ENCODE measurements at regions not wholly inside any gene's neighbourhood (a gene's known extent, or its start where the extent isn't known, plus 50 kb on each side); places are given as distances from the start of the nearest gene placed in this dataset.

DNA sequence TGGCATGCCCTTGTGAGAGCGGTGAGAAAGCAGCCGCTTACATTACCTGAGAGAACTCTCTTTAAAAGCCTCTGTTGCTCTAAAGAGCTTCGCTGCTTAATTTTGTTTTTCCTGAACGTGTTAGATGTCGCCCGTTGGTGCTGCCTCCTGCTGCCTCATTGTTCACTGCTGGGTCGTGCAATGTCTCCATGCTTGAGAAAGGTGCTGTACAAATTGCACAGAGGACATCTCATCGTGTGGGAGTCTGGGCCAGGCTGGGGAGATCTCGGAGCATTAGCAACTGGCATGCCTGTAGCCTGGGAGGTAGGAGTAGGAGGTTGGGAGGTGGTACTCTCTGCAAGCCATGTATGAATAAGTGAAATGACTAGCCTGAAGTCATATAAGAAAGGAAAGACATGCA, 686.0 kb downstream of the NOVA1 start:
- Mint-ChIP-seq H3K4me3 (no peak overlapping the region), H3K4me1 (no peaks in the 10 kb centered on the region), H3K9me3 (peaks cover 22% of the 10 kb centered on the region), H3K27me3 (no peaks in the 10 kb centered on the region), H3K36me3 (ENCODE audit: low read depth) (no peaks in the 10 kb centered on the region), H3K27ac (no peak overlapping the region)
- DNase-seq: no peak
- CTCF ChIA-PET: no interaction called here
- POLR2A ChIA-PET: no interaction called here

DNA sequence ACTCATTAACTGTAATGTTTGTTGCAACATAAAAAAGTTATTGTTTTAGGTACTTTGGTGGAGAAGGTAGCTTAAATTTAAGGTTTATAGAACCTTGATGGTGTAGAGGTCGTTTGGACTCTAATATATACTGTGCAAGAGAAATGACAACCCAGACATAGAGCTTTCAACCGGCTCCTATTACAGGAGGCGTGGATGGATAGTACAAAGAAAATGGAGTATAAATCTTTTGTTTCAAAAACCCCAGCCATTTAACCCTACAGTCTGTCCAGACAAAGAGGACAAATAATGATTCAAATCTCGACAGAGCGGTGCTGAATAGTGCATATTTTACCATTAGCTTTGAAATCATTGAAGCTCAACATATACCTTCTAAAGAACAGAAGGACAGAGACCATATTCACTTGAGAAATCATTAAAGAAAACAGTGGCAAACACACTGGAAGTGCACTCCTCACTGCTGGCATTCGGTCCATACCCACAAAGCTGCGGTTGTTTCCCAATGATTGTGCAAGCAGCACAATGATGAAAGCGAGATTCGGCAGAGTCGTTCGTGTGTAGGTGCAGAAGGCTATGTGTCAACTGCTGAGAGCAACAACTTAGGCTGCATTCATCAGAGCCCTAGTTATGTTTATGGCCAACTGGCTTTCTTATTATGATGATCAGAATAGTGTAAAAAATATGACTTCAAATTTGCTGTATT, 688.6 kb downstream of the NOVA1 start:
- Mint-ChIP-seq H3K9me3 (peaks cover 26% of the 10 kb centered on the region), H3K27me3 (no peaks in the 10 kb centered on the region), H3K4me1 (no peaks in the 10 kb centered on the region), H3K27ac (no peak overlapping the region), H3K36me3 (ENCODE audit: low read depth) (no peaks in the 10 kb centered on the region), H3K4me3 (no peak overlapping the region)
- ChIA-PET CTCF (no interaction called here), POLR2A (no interaction called here)
- no peak for DNase-seq

DNA sequence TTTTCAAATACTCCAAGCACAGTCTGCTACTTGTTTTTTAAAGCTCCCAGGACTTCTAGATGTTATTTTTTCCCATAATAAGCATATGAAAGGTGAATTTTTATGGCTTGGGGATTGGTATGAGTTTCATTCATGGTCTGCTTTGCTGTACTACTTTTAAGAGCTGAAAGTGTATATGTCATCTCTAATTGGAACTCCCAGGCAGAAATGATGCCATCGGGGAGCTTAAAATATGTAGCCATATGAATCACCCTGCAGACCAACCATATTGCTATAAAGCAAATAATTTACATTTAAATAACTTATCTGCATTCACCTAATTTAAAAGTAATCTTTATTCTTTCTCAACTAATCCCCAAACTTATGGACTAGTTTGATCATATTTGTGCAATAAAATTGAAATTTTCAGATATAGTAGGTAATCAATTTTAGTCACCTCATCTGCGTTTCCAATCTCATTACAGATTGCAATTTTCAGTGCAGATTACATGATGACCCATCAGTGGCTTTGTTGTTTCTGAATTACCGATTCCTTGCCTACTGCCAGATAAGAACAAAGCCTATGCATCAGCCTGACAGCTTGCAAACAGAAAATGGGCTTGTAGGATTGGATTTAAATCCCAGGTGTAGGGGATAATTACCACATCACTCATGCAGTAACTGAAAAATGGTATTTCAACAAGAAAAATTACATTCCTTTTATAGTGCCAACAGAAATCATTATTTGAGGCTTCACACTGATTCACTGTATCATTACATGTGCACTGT, 689.4 kb downstream of the NOVA1 start:
- CTCF ChIA-PET: no interaction called here
- Mint-ChIP-seq H3K27me3 (no peaks in the 10 kb centered on the region), H3K36me3 (ENCODE audit: low read depth) (no peaks in the 10 kb centered on the region), H3K27ac (no peak overlapping the region), H3K4me1 (no peaks in the 10 kb centered on the region), H3K9me3 (peaks cover 25% of the 10 kb centered on the region), H3K4me3 (no peak overlapping the region)
- POLR2A ChIA-PET: no interaction called here
- no peak for DNase-seq

DNA sequence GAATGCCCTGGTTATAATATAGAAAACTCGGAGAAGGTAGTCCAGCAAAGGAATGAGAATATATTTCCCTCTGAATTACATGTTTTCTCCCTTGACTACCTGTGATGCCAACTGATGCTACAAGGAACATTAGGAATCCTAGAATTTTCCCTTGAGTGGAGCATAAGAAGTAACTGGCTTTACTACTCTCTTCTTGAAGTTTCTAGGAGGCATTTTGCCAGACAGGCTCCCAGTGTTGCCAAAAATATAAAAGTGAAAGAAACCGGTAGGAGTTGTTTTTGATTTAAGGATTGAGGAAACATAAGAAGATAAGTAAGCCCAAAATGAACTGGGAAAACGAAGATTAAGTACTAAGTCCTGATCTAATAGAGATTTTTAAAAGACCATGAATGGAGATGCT, 693.4 kb downstream of the NOVA1 start:
- Mint-ChIP-seq H3K4me3 (no peak overlapping the region), H3K4me1 (no peaks in the 10 kb centered on the region), H3K27ac (no peak overlapping the region), H3K9me3 (peaks cover 18% of the 10 kb centered on the region), H3K27me3 (no peaks in the 10 kb centered on the region), H3K36me3 (ENCODE audit: low read depth) (no peaks in the 10 kb centered on the region)
- POLR2A ChIA-PET: no interaction called here
- DNase-seq: no peak
- CTCF ChIA-PET: no interaction called here

DNA sequence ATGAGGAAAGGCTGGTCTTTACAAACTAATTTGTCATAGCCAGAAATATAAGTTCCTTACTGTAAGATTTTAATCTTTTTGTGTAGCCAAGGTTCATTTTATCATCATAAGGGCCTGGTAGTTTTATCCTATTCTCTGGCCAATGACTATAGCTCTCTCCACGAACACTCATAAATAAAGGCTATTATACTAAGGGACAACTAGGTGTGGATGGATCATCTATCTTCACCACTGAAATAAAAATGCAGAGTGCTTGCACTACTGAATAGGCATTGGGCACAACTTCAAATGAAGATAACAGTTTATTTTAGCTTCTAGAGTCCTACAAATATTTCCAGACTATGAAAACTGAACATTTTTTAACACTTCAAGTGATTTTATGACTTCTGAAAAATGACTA, 698.6 kb downstream of the NOVA1 start:
- ChIA-PET POLR2A (no interaction called here), CTCF (no interaction called here)
- no peak for DNase-seq
- H3K4me3 Mint-ChIP-seq: no peak overlapping the region
- no peaks in the 10 kb centered on the region for H3K27me3 Mint-ChIP-seq
- H3K36me3 Mint-ChIP-seq (ENCODE audit: low read depth): no peaks in the 10 kb centered on the region
- H3K27ac Mint-ChIP-seq: no peak overlapping the region
- H3K4me1 Mint-ChIP-seq: no peaks in the 10 kb centered on the region
- H3K9me3 Mint-ChIP-seq: peaks cover 5% of the 10 kb centered on the region

DNA sequence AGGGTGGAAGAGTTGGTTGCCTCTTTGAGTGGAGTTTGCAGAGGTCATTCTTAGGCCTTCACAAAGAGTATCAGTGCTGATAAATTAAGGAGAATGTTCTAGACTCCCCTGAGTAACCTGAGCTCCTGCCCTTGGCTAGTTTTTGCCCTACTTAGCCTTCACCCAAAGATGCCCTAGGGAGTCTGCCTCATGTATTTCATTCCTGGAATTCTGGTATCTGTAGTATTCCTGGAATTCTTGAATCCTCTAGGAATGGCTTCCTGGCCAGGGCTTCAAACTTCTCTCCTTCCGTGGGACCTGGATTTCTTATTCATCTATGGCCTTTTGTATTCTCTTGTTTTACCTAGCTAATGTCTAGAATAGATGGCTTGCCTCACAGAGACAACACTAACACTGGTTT, 701.1 kb downstream of the NOVA1 start:
- peaks cover 11% of the 10 kb centered on the region for H3K9me3 Mint-ChIP-seq
- H3K36me3 Mint-ChIP-seq (ENCODE audit: low read depth): no peaks in the 10 kb centered on the region
- no peak for DNase-seq
- CTCF ChIA-PET: no interaction called here
- no peaks in the 10 kb centered on the region for H3K4me1 Mint-ChIP-seq
- H3K4me3 Mint-ChIP-seq: no peak overlapping the region
- H3K27ac Mint-ChIP-seq: no peak overlapping the region
- POLR2A ChIA-PET: no interaction called here
- no peaks in the 10 kb centered on the region for H3K27me3 Mint-ChIP-seq

DNA sequence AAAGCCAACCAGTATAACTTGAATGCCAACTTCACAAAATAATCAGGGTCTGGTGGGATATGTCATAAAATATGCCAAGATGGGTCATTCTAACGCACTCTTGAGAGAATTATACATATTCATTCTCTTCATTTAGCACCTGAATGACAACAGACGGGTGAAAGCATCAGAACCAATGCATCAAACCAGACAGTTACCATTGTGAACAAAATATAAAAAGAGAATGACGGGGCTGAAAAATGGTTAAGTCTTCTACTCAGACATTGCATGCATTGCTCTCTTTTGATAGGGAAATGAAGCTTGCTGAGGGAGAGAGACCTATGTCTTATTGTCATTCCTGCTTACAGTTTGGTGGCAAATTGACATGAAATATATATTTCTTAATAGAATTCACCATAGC, 702.1 kb downstream of the NOVA1 start:
- CTCF ChIA-PET: no interaction called here
- H3K27me3 Mint-ChIP-seq: no peaks in the 10 kb centered on the region

DNA sequence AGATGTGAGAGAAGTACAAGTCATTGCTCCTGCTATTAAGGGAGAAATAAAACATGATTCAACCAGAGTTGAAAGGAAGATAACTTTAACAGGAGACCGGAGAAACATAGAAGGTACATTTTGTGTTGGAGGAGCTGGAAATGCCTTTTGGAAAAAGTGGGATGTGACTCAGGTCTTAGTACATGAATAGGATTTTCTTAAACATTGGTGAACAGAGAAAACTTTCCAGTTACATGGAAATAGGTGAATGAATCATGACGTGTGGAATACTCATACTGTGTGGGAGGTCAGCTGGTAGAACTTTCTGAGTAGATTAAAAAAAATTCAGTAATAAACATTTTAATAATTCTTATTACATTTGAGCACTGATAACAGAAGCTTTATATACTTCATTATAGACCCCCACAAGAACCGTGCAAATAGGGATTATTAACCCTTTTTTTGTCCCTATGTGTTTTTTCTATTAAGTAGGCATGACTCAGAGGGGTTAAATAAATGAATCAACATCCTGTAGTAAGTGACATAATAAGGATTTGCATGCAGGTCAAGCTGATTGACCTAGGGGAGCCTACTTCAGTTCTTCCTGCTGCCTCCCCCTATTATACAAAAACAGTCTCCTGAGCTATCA, 710.5 kb downstream of the NOVA1 start:
- CTCF ChIA-PET: no interaction called here
- H3K4me3 Mint-ChIP-seq: no peak overlapping the region
- H3K4me1 Mint-ChIP-seq: no peaks in the 10 kb centered on the region
- no peaks in the 10 kb centered on the region for H3K36me3 Mint-ChIP-seq (ENCODE audit: low read depth)
- POLR2A ChIA-PET: no interaction called here
- no peaks in the 10 kb centered on the region for H3K27me3 Mint-ChIP-seq
- no peak overlapping the region for H3K27ac Mint-ChIP-seq
- peaks cover 18% of the 10 kb centered on the region for H3K9me3 Mint-ChIP-seq
- DNase-seq: no peak

More for the DNA sequence above, 702.1 kb downstream of the NOVA1 start:
- Mint-ChIP-seq H3K4me1 (no peaks in the 10 kb centered on the region), H3K4me3 (no peak overlapping the region), H3K36me3 (ENCODE audit: low read depth) (no peaks in the 10 kb centered on the region), H3K9me3 (peaks cover 14% of the 10 kb centered on the region), H3K27ac (no peak overlapping the region)
- no peak for DNase-seq
- POLR2A ChIA-PET: no interaction called here

- POLR2A ChIA-PET: no interaction called here
- H3K36me3 Mint-ChIP-seq (ENCODE audit: low read depth): no peaks in the 10 kb centered on the region
- H3K9me3 Mint-ChIP-seq: peaks cover 16% of the 10 kb centered on the region
- no peak for DNase-seq
- no peaks in the 10 kb centered on the region for H3K27me3 Mint-ChIP-seq
- no peak overlapping the region for H3K27ac Mint-ChIP-seq
- CTCF ChIA-PET: no interaction called here
- H3K4me3 Mint-ChIP-seq: no peak overlapping the region
- no peaks in the 10 kb centered on the region for H3K4me1 Mint-ChIP-seq
These were observed 713.2 kb downstream of the NOVA1 start for GRCh38 chr14:25884657-25885056.

- Mint-ChIP-seq H3K27ac (no peak overlapping the region), H3K4me1 (no peaks in the 10 kb centered on the region), H3K27me3 (no peaks in the 10 kb centered on the region), H3K4me3 (no peak overlapping the region), H3K9me3 (peaks cover 18% of the 10 kb centered on the region), H3K36me3 (ENCODE audit: low read depth) (no peaks in the 10 kb centered on the region)
- no peak for DNase-seq
- POLR2A ChIA-PET: no interaction called here
- CTCF ChIA-PET: no interaction called here
These were observed 714.9 kb downstream of the NOVA1 start for GRCh38 chr14:25882899-25883298.

DNA sequence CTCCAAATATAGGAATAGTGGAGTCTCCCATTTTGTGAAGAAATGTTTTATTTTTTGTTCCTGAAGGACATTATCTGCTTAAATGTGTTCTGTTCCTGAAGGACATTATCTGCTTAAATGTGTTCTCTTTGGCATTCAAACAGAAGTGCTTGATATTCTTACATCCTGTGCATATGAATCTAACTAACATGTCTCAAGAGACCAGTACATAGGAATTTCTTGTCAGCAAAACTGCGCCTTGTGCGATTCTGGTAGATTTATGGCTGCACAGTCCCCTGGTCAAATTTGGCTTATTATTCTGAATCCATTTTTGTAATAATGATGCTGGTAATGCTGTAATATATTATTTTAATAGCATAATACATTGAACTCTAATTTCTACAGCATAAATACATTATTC, 722.4 kb downstream of the NOVA1 start:
- no peak overlapping the region for H3K27ac Mint-ChIP-seq
- H3K9me3 Mint-ChIP-seq: peaks cover 3% of the 10 kb centered on the region
- ChIA-PET POLR2A (no interaction called here), CTCF (no interaction called here)
- no peak overlapping the region for H3K4me3 Mint-ChIP-seq
- H3K27me3 Mint-ChIP-seq: no peaks in the 10 kb centered on the region
- H3K4me1 Mint-ChIP-seq: no peaks in the 10 kb centered on the region
- H3K36me3 Mint-ChIP-seq (ENCODE audit: low read depth): no peaks in the 10 kb centered on the region
- DNase-seq: no peak

DNA sequence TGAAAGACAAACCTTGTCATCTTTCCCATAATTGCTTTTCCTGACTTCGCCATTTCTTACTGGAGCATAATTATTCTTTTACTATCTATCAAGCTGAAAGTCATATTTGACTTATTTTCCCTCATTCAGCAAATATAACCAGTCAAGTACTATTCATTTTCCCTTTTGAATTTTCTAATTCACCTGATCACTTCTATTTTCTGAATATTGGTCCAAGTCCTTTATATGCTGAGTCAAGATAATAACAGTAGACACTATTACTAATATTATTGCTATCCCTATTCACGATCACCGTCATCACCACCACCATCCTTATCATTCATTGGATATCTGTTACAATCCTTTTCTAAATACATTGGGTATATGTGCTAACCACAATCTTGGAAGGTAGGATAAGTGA, 728.0 kb downstream of the NOVA1 start:
- H3K27ac Mint-ChIP-seq: no peak overlapping the region
- CTCF ChIA-PET: no interaction called here
- H3K27me3 Mint-ChIP-seq: no peaks in the 10 kb centered on the region
- H3K4me1 Mint-ChIP-seq: no peaks in the 10 kb centered on the region
- no peaks in the 10 kb centered on the region for H3K36me3 Mint-ChIP-seq (ENCODE audit: low read depth)
- H3K9me3 Mint-ChIP-seq: peaks cover 3% of the 10 kb centered on the region
- DNase-seq: no peak
- H3K4me3 Mint-ChIP-seq: no peak overlapping the region
- POLR2A ChIA-PET: no interaction called here

DNA sequence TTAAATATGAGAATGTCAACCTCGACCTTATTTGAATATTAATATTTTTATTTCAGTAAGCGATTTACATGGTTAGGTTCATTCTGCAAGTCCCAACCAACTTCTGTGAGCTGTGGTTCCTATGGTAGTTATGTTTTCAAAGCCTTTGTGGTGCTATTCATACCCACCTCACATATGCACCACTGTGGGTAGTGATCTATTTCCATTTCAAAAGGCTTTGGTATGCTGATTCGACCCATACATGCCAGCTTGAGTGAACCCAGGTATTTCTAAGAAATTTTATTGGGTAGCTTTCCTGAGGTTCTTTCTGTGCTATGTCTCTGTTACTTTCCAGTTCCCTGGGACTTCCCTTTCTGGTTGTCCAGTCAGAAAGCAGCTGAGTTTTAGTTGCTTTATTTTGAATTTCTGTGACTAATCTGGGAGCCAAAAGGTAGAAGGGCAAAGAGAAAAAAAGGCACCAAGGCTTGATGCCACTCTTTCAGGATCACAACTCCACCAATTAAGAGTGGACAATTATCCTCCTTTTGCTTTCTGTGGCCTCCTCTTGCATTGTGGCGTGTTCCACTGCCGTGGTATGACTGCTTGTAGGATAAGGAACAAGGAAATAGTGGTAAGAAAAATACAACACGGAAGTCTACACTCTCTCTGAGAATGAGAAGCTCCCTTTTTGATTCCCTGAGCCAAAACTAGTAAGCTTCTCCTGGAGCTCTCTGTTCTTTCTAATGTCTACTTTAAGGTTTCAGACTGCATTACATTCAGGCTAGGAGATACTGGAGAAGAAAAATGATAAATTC, 729.1 kb downstream of the NOVA1 start:
- Mint-ChIP-seq H3K27me3 (no peaks in the 10 kb centered on the region), H3K27ac (no peak overlapping the region), H3K9me3 (peaks cover 3% of the 10 kb centered on the region), H3K36me3 (ENCODE audit: low read depth) (no peaks in the 10 kb centered on the region), H3K4me1 (no peaks in the 10 kb centered on the region), H3K4me3 (no peak overlapping the region)
- CTCF ChIA-PET: no interaction called here
- DNase-seq: no peak
- POLR2A ChIA-PET: no interaction called here

All from activated CD4-positive, alpha-beta memory T cell treated with anti-CD3 and anti-CD28 coated beads, Interleukin-2, amount 10 ng/mL, durations not matched to agents 7 days and 5 days (primary cell).